H9 (cell line): ENCODE measurements at regions not wholly inside any gene's neighbourhood (a gene's known extent, or its start where the extent isn't known, plus 50 kb on each side); places are given as distances from the start of the nearest gene placed in this dataset.

Source experiments
- DNase-seq: peaks from one replicate; pipeline ENCODE4 v3.0.0-alpha.2; 2017
- H2AFZ ChIP-seq: one replicate; pipeline ENCODE4 v1.6.1; 2013; ENCODE audit warnings: mild to moderate bottlenecking, low read length, control low read depth, moderate library complexity
- H2AK5ac ChIP-seq: 2 replicates; pipeline ENCODE4 v1.6.1; 2013; ENCODE audit warnings: low read length, control low read depth, mixed read lengths; ENCODE audit not compliant: insufficient read length
- H2BK120ac ChIP-seq: one replicate; pipeline ENCODE4 v1.6.1; 2013; ENCODE audit warnings: low read depth, mild to moderate bottlenecking, low read length, control low read depth, inconsistent platforms; ENCODE audit not compliant: poor library complexity, severe bottlenecking
- H2BK12ac ChIP-seq: 2 replicates; pipeline ENCODE4 v1.6.1; 2013; ENCODE audit warnings: low read length, control low read depth, mixed read lengths, low read depth; ENCODE audit not compliant: insufficient read length
- H2BK15ac ChIP-seq: 2 replicates; pipeline ENCODE4 v1.6.1; 2013; ENCODE audit warnings: low read depth, low read length, control low read depth
- H2BK20ac ChIP-seq: one replicate; pipeline ENCODE4 v1.6.1; 2013; ENCODE audit warnings: low read depth, mild to moderate bottlenecking, low read length, control low read depth, inconsistent platforms; ENCODE audit not compliant: poor library complexity, severe bottlenecking
- H2BK5ac ChIP-seq: 2 replicates; pipeline ENCODE4 v1.6.1; 2013; ENCODE audit warnings: low read length, control low read depth, mixed read lengths; ENCODE audit not compliant: insufficient read length
- H3K14ac ChIP-seq: 2 replicates; pipeline ENCODE4 v1.6.1; 2013; ENCODE audit warnings: low read length, control low read depth; ENCODE audit not compliant: insufficient read depth
- H3K18ac ChIP-seq: 2 replicates; pipeline ENCODE4 v1.6.1; 2013; ENCODE audit warnings: low read depth, mild to moderate bottlenecking, mixed read lengths, low read length, control low read depth; ENCODE audit not compliant: insufficient read length
- H3K23ac ChIP-seq: 2 replicates; pipeline ENCODE4 v1.6.1; 2013; ENCODE audit warnings: low read length, control low read depth, mixed read lengths, low read depth; ENCODE audit not compliant: insufficient read length
- H3K23me2 ChIP-seq: 2 replicates; pipeline ENCODE4 v1.6.1; 2013; ENCODE audit warnings: low read depth, mild to moderate bottlenecking, mixed read lengths, low read length, control low read depth; ENCODE audit not compliant: insufficient read length, poor library complexity, severe bottlenecking
- H3K27ac ChIP-seq: 2 replicates; pipeline ENCODE4 v1.5.1; 2013; ENCODE audit warnings: low read length, control low read depth, mixed read lengths, low read depth; ENCODE audit not compliant: insufficient read length
- H3K27me3 ChIP-seq: 2 replicates; pipeline ENCODE4 v1.6.1; 2013; ENCODE audit warnings: low read length, control low read depth, inconsistent platforms; ENCODE audit not compliant: insufficient read depth
- H3K4ac ChIP-seq: 2 replicates; pipeline ENCODE4 v1.6.1; 2013; ENCODE audit warnings: low read depth, mild to moderate bottlenecking, control low read depth, inconsistent platforms, low read length, moderate library complexity
- H3K4me1 ChIP-seq: 2 replicates; pipeline ENCODE4 v1.6.1; 2013; ENCODE audit warnings: low read length, control low read depth, inconsistent platforms; ENCODE audit not compliant: insufficient read depth
- H3K4me2 ChIP-seq: 2 replicates; pipeline ENCODE4 v1.6.1; 2013; ENCODE audit warnings: low read length, control low read depth, mixed read lengths; ENCODE audit not compliant: insufficient read length, insufficient read depth
- H3K56ac ChIP-seq: 2 replicates; pipeline ENCODE4 v1.6.1; 2013; ENCODE audit warnings: low read depth, mild to moderate bottlenecking, mixed read lengths, low read length, control low read depth; ENCODE audit not compliant: insufficient read length
- H3K79me1 ChIP-seq: 2 replicates; pipeline ENCODE4 v1.6.1; 2013; ENCODE audit warnings: low read depth, mild to moderate bottlenecking, moderate library complexity, low read length, control low read depth, inconsistent platforms; ENCODE audit not compliant: insufficient read depth, poor library complexity, severe bottlenecking
- H3K79me2 ChIP-seq: 2 replicates; pipeline ENCODE4 v1.6.1; 2013; ENCODE audit warnings: low read length, control low read depth, inconsistent platforms; ENCODE audit not compliant: insufficient read depth
- H3K9ac ChIP-seq: 2 replicates; pipeline ENCODE4 v1.6.1; 2013; ENCODE audit warnings: low read length, control low read depth, mixed read lengths; ENCODE audit not compliant: insufficient read length; ENCODE audit errors: extremely low read depth
- H3K9me3 ChIP-seq: one replicate; pipeline ENCODE4 v1.6.1; 2013; ENCODE audit warnings: low read depth, low read length, inconsistent platforms; ENCODE audit not compliant: control insufficient read depth
- H3T11ph ChIP-seq: one replicate; pipeline ENCODE4 v1.6.1; 2013; ENCODE audit warnings: mild to moderate bottlenecking, low read length, control low read depth, inconsistent platforms
- H4K20me1 ChIP-seq: one replicate; pipeline ENCODE4 v1.6.1; 2013; ENCODE audit not compliant: control insufficient read depth, insufficient read length, insufficient read depth
- H4K5ac ChIP-seq: 2 replicates; pipeline ENCODE4 v1.6.1; 2013; ENCODE audit warnings: low read depth, mild to moderate bottlenecking, mixed read lengths, low read length, control low read depth; ENCODE audit not compliant: insufficient read length
- H4K8ac ChIP-seq: replicated peaks from 2 replicates; pipeline ENCODE4 v1.6.1; 2013; ENCODE audit warnings: low read length, control low read depth, mixed read lengths, low read depth; ENCODE audit not compliant: insufficient read length
- H4K91ac ChIP-seq: 2 replicates; pipeline ENCODE4 v1.6.1; 2013; ENCODE audit warnings: low read depth, mild to moderate bottlenecking, moderate library complexity, mixed read lengths, low read length, control low read depth; ENCODE audit not compliant: insufficient read length
- H3K27ac Mint-ChIP-seq, 3 experiments: 2 replicates in 2 of 3; 3 replicates in 1 of 3; pipeline ENCODE4 v1.8.0; 2020 to 2021; ENCODE audit warnings: mixed read lengths in 3 of 3, mild to moderate bottlenecking in 1 of 3, moderate library complexity in 1 of 3
- H3K27me3 Mint-ChIP-seq: 2 replicates; pipeline ENCODE4 v1.8.0; 2021; ENCODE audit warnings: low read depth, mild to moderate bottlenecking, moderate library complexity, mixed read lengths
- H3K36me3 Mint-ChIP-seq, 3 experiments: 2 replicates in 2 of 3; 3 replicates in 1 of 3; pipeline ENCODE4 v1.8.0; 2020 to 2021; ENCODE audit warnings: low read depth in 3 of 3, mixed read lengths in 3 of 3; ENCODE audit not compliant: insufficient read depth in 1 of 3
- H3K4me1 Mint-ChIP-seq, 2 experiments: 2 replicates each; pipeline ENCODE4 v1.8.0; 2020; ENCODE audit warnings: mixed read lengths in 2 of 2
- H3K4me3 Mint-ChIP-seq, 2 experiments: 2 replicates in 1 of 2; 3 replicates in 1 of 2; pipeline ENCODE4 v1.8.0; 2020 to 2021; ENCODE audit warnings: mild to moderate bottlenecking in 2 of 2, mixed read lengths in 2 of 2, moderate library complexity in 1 of 2
- H3K9me3 Mint-ChIP-seq, 2 experiments: 2 replicates in 1 of 2; 3 replicates in 1 of 2; pipeline ENCODE4 v1.8.0; 2020; ENCODE audit warnings: mild to moderate bottlenecking in 2 of 2, mixed read lengths in 2 of 2, moderate library complexity in 1 of 2
- WGBS: extraction: QIAGEN DNeasy Blood & Tissue Kit; methylation state at CpG from one replicate; pipeline ENCODE4 v1.1.7; 2013; ENCODE audit warnings: missing lambda C conversion rate, low lambda C conversion rate, mixed read lengths; ENCODE audit not compliant: insufficient read length; ENCODE audit errors: extremely low coverage; 5-methylcytosine and 5-hydroxymethylcytosine counted together
- TF ChIP-seq, protein P1 (sequence below): fragments of 200-600 bp; sonication (generic); conservative IDR thresholded peaks from 3 replicates; pipeline ENCODE4 v1.8.0; 2021; ENCODE audit warnings: antibody characterized with exemption, mild to moderate bottlenecking

DNA sequence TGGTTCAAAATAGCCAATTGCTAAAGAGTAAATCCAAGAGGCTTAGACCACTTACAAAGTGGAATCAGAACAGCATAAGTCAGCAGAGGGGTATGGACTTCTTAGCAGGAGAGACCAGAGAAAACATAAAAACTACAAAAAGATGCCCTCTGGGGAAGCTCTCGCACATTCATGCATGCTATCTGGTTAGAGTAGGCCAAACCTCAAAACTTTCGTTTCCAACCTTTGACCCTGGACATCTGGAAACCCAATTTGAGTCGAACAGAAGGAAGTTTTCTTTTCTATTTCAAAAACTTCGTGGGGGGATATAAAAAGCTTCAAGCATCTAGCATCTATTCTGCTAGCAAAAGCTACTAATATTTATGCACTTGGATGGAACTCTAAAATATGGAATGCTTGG, 523.9 kb upstream of the AGTR1 start:
- no peak overlapping the region for H2BK5ac ChIP-seq
- no peak overlapping the region for H2AK5ac ChIP-seq
- H3T11ph ChIP-seq, result no peak overlapping the region

More for the DNA sequence above, 523.9 kb upstream of the AGTR1 start:
- H3K9me3 ChIP-seq, result no peaks in the 10 kb centered on the region
- H3K27me3 ChIP-seq, result no peaks in the 10 kb centered on the region
- no peak overlapping the region for H2BK12ac ChIP-seq
- H3K23ac ChIP-seq, result no peak overlapping the region
- DNase-seq, result no peak
- no peaks in the 10 kb centered on the region for H3K79me2 ChIP-seq
- TF ChIP-seq, protein P1, sequence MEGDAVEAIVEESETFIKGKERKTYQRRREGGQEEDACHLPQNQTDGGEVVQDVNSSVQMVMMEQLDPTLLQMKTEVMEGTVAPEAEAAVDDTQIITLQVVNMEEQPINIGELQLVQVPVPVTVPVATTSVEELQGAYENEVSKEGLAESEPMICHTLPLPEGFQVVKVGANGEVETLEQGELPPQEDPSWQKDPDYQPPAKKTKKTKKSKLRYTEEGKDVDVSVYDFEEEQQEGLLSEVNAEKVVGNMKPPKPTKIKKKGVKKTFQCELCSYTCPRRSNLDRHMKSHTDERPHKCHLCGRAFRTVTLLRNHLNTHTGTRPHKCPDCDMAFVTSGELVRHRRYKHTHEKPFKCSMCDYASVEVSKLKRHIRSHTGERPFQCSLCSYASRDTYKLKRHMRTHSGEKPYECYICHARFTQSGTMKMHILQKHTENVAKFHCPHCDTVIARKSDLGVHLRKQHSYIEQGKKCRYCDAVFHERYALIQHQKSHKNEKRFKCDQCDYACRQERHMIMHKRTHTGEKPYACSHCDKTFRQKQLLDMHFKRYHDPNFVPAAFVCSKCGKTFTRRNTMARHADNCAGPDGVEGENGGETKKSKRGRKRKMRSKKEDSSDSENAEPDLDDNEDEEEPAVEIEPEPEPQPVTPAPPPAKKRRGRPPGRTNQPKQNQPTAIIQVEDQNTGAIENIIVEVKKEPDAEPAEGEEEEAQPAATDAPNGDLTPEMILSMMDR, result no peak
- H3K4me1 ChIP-seq, result no peaks in the 10 kb centered on the region
- peaks cover 7% of the 10 kb centered on the region in 2 experiments for H3K4me1 Mint-ChIP-seq
- H4K20me1 ChIP-seq, result no peaks in the 10 kb centered on the region
- no peak overlapping the region for H3K9ac ChIP-seq
- no peak overlapping the region for H4K91ac ChIP-seq
- no peak overlapping the region for H3K4me3 Mint-ChIP-seq
- H3K14ac ChIP-seq, result no peak overlapping the region
- H3K9me3 Mint-ChIP-seq, result no peaks in the 10 kb centered on the region
- H4K5ac ChIP-seq, result no peak overlapping the region
- no peak overlapping the region for H3K4ac ChIP-seq
- no peaks in the 10 kb centered on the region for H3K23me2 ChIP-seq
- no peaks in the 10 kb centered on the region for H3K36me3 Mint-ChIP-seq
- WGBS, result no CpG with 5 or more reads among the region's 4 CpGs
- no peak overlapping the region for H2BK120ac ChIP-seq
- H3K27ac Mint-ChIP-seq, result no peak overlapping the region
- H3K4me2 ChIP-seq, result no peak overlapping the region
- H2AFZ ChIP-seq, result no peak overlapping the region
- no peak overlapping the region for H4K8ac ChIP-seq
- H3K27me3 Mint-ChIP-seq, result no peaks in the 10 kb centered on the region
- no peak overlapping the region for H2BK20ac ChIP-seq
- no peak overlapping the region for H3K56ac ChIP-seq
- no peak overlapping the region for H2BK15ac ChIP-seq
- no peaks in the 10 kb centered on the region for H3K79me1 ChIP-seq
- no peak overlapping the region for H3K18ac ChIP-seq
- H3K27ac ChIP-seq, result no peak overlapping the region
